H1 (cell line): ENCODE measurements at regions not wholly inside any gene's neighbourhood (a gene's known extent, or its start where the extent isn't known, plus 50 kb on each side); places are given as distances from the start of the nearest gene placed in this dataset.

Experiments
- CREB1 ChIP-seq: IDR thresholded peaks from 2 replicates; pipeline ENCODE4 v1.6.1; 2012; ENCODE audit warnings: inconsistent platforms
- EP300 ChIP-seq, 2 experiments: IDR thresholded peaks; 1 replicate in 1 of 2; 2 replicates in 1 of 2; pipeline ENCODE4 v1.6.1; 2011 to 2012; ENCODE audit warnings: low read depth in 2 of 2, low read length in 2 of 2, mild to moderate bottlenecking in 2 of 2, borderline replicate concordance in 1 of 2, inconsistent platforms in 1 of 2, moderate library complexity in 1 of 2
- POLR2AphosphoS5 ChIP-seq: IDR thresholded peaks from 2 replicates; pipeline ENCODE4 v1.6.1; 2011; ENCODE audit warnings: low read depth, low read length
- TF ChIP-seq, protein P1 (sequence below), 3 experiments: IDR thresholded peaks; 1 replicate in 2 of 3; 2 replicates in 1 of 3; pipeline versions ENCODE4 v1.5.1 to v1.6.1; 2011; ENCODE audit warnings: low read length in 3 of 3, mild to moderate bottlenecking in 3 of 3, inconsistent platforms in 2 of 3, low read depth in 1 of 3, moderate library complexity in 1 of 3; ENCODE audit not compliant: insufficient read depth in 1 of 3; ENCODE audit errors: control extremely low read depth in 1 of 3

DNA sequence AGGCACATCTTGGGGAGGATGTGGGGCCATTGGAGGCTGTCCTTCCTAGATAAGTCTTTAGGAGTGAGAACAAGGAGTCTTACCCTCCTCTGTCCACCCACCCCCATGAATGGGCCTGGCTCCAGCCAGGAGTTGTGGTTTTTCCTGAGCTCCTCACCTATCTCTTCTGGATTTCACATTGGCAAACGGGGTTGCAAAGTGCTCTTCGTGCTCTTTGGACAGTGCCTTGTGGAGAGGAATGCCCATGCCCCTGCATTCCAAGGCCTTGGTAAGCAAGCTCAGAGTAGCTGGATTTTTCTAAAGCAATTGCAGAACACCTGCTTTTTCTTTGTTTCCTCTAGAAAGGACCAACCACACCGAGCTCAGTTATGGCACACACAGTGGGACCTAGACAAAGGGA is 152.1 kb upstream of the CAMK1G start:
- TF ChIP-seq, protein P1, sequence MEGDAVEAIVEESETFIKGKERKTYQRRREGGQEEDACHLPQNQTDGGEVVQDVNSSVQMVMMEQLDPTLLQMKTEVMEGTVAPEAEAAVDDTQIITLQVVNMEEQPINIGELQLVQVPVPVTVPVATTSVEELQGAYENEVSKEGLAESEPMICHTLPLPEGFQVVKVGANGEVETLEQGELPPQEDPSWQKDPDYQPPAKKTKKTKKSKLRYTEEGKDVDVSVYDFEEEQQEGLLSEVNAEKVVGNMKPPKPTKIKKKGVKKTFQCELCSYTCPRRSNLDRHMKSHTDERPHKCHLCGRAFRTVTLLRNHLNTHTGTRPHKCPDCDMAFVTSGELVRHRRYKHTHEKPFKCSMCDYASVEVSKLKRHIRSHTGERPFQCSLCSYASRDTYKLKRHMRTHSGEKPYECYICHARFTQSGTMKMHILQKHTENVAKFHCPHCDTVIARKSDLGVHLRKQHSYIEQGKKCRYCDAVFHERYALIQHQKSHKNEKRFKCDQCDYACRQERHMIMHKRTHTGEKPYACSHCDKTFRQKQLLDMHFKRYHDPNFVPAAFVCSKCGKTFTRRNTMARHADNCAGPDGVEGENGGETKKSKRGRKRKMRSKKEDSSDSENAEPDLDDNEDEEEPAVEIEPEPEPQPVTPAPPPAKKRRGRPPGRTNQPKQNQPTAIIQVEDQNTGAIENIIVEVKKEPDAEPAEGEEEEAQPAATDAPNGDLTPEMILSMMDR (IDR thresholded peaks at IDR 0.05; ENCODE audit: control extremely low read depth in 1 of 3, insufficient read depth in 1 of 3, low read depth in 1 of 3, low read length in 3 of 3) = no peak
- TF ChIP-seq POLR2AphosphoS5 = no peak
- TF ChIP-seq CREB1 = no peak
- no peak for TF ChIP-seq EP300 (IDR thresholded peaks at IDR 0.05; ENCODE audit: borderline replicate concordance in 1 of 2, low read depth in 2 of 2, low read length in 2 of 2)
